GM19463 (cell line): ENCODE measurements at regions not wholly inside any gene's neighbourhood (a gene's known extent, or its start where the extent isn't known, plus 50 kb on each side); places are given as distances from the start of the nearest gene placed in this dataset.

Source experiments
- ATAC-seq: cut with Tn5 transposase; IDR thresholded peaks from one replicate; pipeline ENCODE4 v1.9.1; 2021; ENCODE audit warnings: mild to moderate bottlenecking, moderate library complexity; ENCODE audit not compliant: unreplicated experiment

- ATAC-seq, result no peak
Observed at GRCh38 chr16:55041540-55042234, 111.0 kb downstream of the IRX5 start.

- no peak for ATAC-seq
Observed at GRCh38 chr16:55042556-55043432, 112.1 kb downstream of the IRX5 start.

- no peak for ATAC-seq
Observed at GRCh38 chr16:55043499-55043898, 112.8 kb downstream of the IRX5 start.

GRCh38 chr16:55044201-55044975 lies 113.7 kb downstream of the IRX5 start:
- no peak for ATAC-seq

DNA sequence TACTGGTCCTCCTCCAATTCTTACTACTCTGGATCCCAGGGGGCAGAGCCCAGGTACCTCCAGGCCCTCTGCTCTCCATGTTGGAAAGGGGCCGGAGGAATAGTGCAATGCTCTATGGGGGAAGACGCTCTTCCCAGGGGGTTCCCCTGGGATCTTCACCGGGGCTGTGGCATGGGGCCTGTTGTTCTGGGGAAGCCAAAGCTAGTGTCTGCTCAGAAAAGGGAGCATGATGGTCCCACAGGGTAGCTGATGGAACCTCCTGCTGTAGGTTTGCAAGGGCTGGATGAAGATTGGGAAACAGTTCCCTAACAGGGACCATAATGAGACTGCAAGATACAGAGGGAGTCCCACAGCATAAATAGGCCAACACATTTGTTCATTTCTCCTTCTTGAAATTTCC lies 114.7 kb downstream of the IRX5 start:
- no peak for ATAC-seq

GRCh38 chr16:55045756-55046460 lies 115.2 kb downstream of the IRX5 start:
- no peak for ATAC-seq

GRCh38 chr16:55046513-55046912 lies 115.8 kb downstream of the IRX5 start:
- ATAC-seq, result no peak

GRCh38 chr16:55046916-55047315 lies 116.3 kb downstream of the IRX5 start:
- ATAC-seq, result no peak

- no peak for ATAC-seq
Observed at GRCh38 chr16:55047331-55047730, 116.7 kb downstream of the IRX5 start.

DNA sequence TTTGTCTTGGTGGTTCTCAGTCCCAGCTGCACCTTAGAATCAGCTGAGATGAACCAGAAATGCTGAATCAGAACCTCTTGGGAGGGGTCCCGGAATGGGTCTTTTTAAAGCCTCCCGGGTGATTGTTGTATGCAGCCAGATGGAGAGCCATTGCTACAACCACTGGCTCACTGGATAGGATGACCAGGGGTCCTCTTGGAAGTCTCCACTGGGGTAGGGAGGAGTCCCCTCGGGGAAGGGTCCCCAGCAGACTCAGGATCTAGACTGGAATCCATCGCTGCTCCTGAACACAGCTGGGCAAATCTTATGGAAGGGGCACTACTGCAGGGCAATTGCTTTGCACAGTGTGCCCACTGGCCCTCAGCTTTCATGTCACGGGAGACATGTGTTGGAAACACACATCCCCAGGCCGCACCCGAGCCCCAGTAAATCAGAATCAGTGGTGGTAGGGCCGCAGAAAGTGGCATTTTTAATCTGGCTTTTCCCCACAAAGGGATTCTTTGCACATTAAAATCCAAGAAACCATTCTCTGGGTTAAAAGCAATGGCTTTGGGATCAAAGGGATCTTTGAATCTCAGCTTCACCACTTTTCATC lies 117.3 kb downstream of the IRX5 start:
- no peak for ATAC-seq

DNA sequence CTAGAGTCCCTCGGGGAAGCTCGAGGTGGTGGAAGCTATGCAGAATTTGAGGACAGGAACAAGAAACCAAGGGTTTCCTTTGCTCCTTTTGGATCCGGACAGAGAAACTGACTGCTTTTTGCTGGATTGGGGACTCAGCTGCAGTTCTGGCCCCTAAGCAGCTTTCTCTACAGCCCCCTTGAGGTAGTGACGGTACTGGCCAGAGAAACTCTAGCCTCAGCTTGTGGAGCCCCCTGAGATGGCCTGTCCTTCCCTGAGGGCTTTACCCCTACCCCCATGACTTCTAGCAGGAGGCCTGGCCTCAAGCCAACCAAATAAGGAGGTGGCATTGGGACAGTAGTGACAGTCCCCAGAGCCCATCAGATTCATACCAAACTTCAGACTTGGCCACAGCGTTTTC lies 118.1 kb downstream of the IRX5 start:
- ATAC-seq, result no peak

DNA sequence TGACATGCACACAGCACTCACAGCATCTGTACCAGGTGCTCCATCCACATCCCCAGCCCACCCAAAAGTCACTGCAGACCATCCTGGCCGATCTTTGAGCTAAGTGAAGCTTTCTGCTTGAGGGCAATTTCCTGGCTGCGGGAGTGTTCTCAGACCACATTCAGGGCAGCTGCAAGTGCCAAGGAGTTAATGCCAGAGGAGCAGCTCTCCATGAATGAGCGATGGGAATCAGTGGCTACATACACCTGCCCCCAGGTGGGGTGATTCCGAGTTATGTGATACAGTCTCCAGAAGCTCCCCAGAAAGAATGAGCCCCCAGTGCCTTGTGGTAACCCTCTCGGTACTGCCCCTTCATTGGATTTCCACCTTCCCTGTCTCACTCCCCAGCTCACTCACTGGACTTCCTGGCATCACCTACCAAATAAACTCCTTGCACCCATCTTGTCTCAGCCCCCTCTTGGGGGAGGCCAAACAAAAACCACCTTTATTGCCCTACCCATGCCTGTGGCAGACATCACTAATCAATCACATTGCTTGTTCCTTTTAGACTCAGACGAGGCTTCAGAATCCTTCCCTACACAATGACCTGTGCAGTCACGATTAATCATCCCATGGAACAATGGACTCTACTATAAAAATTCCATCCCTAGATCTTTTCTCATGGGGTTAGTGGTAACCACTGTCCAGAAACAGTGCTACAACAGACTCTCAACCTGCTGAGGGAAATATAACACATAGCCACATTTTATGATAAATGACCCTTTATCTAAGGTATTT lies 121.1 kb downstream of the IRX5 start:
- ATAC-seq, result no peak

DNA sequence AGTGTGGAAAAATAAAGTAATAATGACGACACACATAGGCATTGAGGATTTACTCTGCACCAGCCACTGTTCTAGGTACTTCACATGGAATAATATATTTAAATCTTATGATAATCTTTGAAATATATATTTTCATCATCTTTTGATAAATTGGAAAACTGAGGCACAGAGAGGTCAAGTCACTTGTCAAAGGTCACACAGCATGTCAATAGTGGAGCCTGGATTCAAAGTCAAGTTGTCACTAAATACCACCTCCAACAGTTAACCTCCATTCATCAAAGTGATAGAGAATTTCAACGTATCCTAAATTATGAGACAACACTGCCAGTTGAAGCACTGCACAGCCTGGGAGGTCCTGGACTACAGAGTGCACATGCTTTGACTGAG lies 121.7 kb downstream of the IRX5 start:
- ATAC-seq, result no peak

GRCh38 chr16:55052741-55053415 lies 122.2 kb downstream of the IRX5 start:
- ATAC-seq, result no peak

- no peak for ATAC-seq
Observed at GRCh38 chr16:55055262-55055661, 124.6 kb downstream of the IRX5 start.

- ATAC-seq, result no peak
Observed at GRCh38 chr16:55056585-55057401, 126.1 kb downstream of the IRX5 start.

GRCh38 chr16:55057866-55058265 lies 127.2 kb downstream of the IRX5 start:
- no peak for ATAC-seq

GRCh38 chr16:55058576-55058975 lies 127.9 kb downstream of the IRX5 start:
- ATAC-seq, result no peak
